SU-DHL-6 (cell line): ENCODE measurements at regions not wholly inside any gene's neighbourhood (a gene's known extent, or its start where the extent isn't known, plus 50 kb on each side); places are given as distances from the start of the nearest gene placed in this dataset.
A peak's percentile ranks its signal among the peaks of the same experiment; 100 is the strongest.

Experiments
- H2AFZ ChIP-seq: fragments of 200-600 bp; sonication (generic); 2 replicates; pipeline ENCODE4 v1.6.1; 2014; ENCODE audit warnings: low read depth, mild to moderate bottlenecking, moderate library complexity, mixed read lengths, antibody characterized with exemption, low read length; ENCODE audit not compliant: severe bottlenecking
- H3F3A ChIP-seq: fragments of 200-600 bp; shearing (Covaris generic); 2 replicates; pipeline ENCODE4 v1.6.0; 2016; ENCODE audit warnings: antibody characterized with exemption, mild to moderate bottlenecking; ENCODE audit not compliant: insufficient read depth
- H3K27ac ChIP-seq: fragments of 200-600 bp; sonication (generic); 2 replicates; pipeline ENCODE4 v1.5.1; 2016; ENCODE audit warnings: low read depth, mild to moderate bottlenecking, low read length, moderate library complexity, mixed read lengths
- H3K27me3 ChIP-seq: fragments of 200-600 bp; sonication (generic), shearing (Covaris generic); 2 replicates; pipeline ENCODE4 v1.6.0; 2014; ENCODE audit warnings: mild to moderate bottlenecking, low read length
- H3K36me3 ChIP-seq: fragments of 200-600 bp; sonication (generic); 2 replicates; pipeline ENCODE4 v1.6.1; 2014; ENCODE audit warnings: mild to moderate bottlenecking, low read length, mixed read lengths
- H3K4me2 ChIP-seq: fragments of 300-600, 200-600 bp; shearing (Covaris generic), sonication (generic); 2 replicates; pipeline ENCODE4 v1.6.0; 2014; ENCODE audit warnings: low read length, low read depth, mild to moderate bottlenecking; ENCODE audit not compliant: poor library complexity, severe bottlenecking
- H3K4me3 ChIP-seq: fragments of 200-600 bp; sonication (generic); 2 replicates; pipeline ENCODE4 v1.5.1; 2014; ENCODE audit warnings: antibody characterized with exemption, low read length, mild to moderate bottlenecking, mixed read lengths; ENCODE audit not compliant: insufficient read depth, poor library complexity, severe bottlenecking
- H3K79me2 ChIP-seq: fragments of 200-600 bp; sonication (generic); 2 replicates; pipeline ENCODE4 v1.6.1; 2014; ENCODE audit warnings: mild to moderate bottlenecking, low read length, moderate library complexity; ENCODE audit not compliant: insufficient read depth
- H3K9ac ChIP-seq: fragments of 200-600 bp; sonication (generic); 2 replicates; pipeline ENCODE4 v1.7.0; 2014; ENCODE audit warnings: mild to moderate bottlenecking, low read length
- H3K9me2 ChIP-seq: fragments of 200-600 bp; sonication (generic); replicated peaks from 2 replicates; pipeline ENCODE4 v1.6.1; 2014; ENCODE audit warnings: low read length; ENCODE audit not compliant: insufficient read depth
- H3K9me3 ChIP-seq: fragments of 200-600 bp; sonication (generic); 2 replicates; pipeline ENCODE4 v1.6.1; 2014; ENCODE audit warnings: low read length, mixed read lengths; ENCODE audit not compliant: insufficient read depth
- H4K20me1 ChIP-seq: fragments of 200-600 bp; sonication (generic); 2 replicates; pipeline ENCODE4 v1.6.1; 2014; ENCODE audit warnings: low read depth, mild to moderate bottlenecking, antibody characterized with exemption, low read length, moderate library complexity, mixed read lengths
- CTCF ChIP-seq: fragments of 200-600 bp; sonication (generic); IDR thresholded peaks from one replicate; pipeline ENCODE4 v1.5.1; 2017; ENCODE audit warnings: antibody characterized with exemption, mild to moderate bottlenecking, low read length, moderate library complexity; ENCODE audit not compliant: insufficient read depth, poor library complexity, severe bottlenecking
- EZH2phosphoT487 ChIP-seq: fragments of 200-600 bp; sonication (generic), shearing (Covaris generic); conservative IDR thresholded peaks from 2 replicates; pipeline ENCODE4 v1.6.1; 2018; ENCODE audit warnings: mild to moderate bottlenecking, antibody characterized with exemption, low read length, moderate library complexity, mixed read lengths

GRCh38 chr18:70499218-70499691 is 210.4 kb downstream of the SOCS6 start:
- Histone ChIP-seq H3K4me3 (peak overlapping the region; percentile 33), H2AFZ (peak overlapping the region; percentile 88), H3K36me3 (no peaks in the 10 kb centered on the region), H3K4me2 (peak overlapping the region; percentile 65), H4K20me1 (no peaks in the 10 kb centered on the region), H3F3A (peaks cover 22% of the 10 kb centered on the region; the same call in 1 of the 2 replicates), H3K9ac (peak overlapping the region; percentile 49), H3K9me2 (no peaks in the 10 kb centered on the region), H3K27ac (peak overlapping the region; percentile 58), H3K9me3 (no peaks in the 10 kb centered on the region), H3K27me3 (no peaks in the 10 kb centered on the region), H3K79me2 (no peaks in the 10 kb centered on the region)
- TF ChIP-seq CTCF (no peak), EZH2phosphoT487 (no peak)

GRCh38 chr18:70496353-70497294 is 207.8 kb downstream of the SOCS6 start:
- H3K27me3 ChIP-seq = no peaks in the 10 kb centered on the region
- no peaks in the 10 kb centered on the region for H3K79me2 ChIP-seq
- H3K9me3 ChIP-seq = no peaks in the 10 kb centered on the region
- H2AFZ ChIP-seq = no peak overlapping the region
- no peaks in the 10 kb centered on the region for H3K36me3 ChIP-seq
- no peak overlapping the region for H3K4me2 ChIP-seq
- H3K9ac ChIP-seq = no peak overlapping the region
- H3K4me3 ChIP-seq = no peak overlapping the region
- no peaks in the 10 kb centered on the region for H3K9me2 ChIP-seq
- peaks cover 21% of the 10 kb centered on the region; the same call in 1 of the 2 replicates for H3F3A ChIP-seq
- TF ChIP-seq EZH2phosphoT487 = no peak
- H4K20me1 ChIP-seq = no peaks in the 10 kb centered on the region
- H3K27ac ChIP-seq = no peak overlapping the region

- Histone ChIP-seq H3K4me2 (no peak overlapping the region), H2AFZ (no peak overlapping the region), H3K79me2 (no peaks in the 10 kb centered on the region), H3K36me3 (no peaks in the 10 kb centered on the region), H3K27ac (no peak overlapping the region), H3K9ac (no peak overlapping the region), H3K27me3 (no peaks in the 10 kb centered on the region), H3K4me3 (no peak overlapping the region), H3K9me3 (no peaks in the 10 kb centered on the region), H3F3A (0 out of 2 replicates have a peak, but pooled peaks cover under 1% of the 10 kb centered on the region), H4K20me1 (no peaks in the 10 kb centered on the region), H3K9me2 (no peaks in the 10 kb centered on the region)
- no peak for TF ChIP-seq CTCF
- TF ChIP-seq EZH2phosphoT487 = no peak
These were observed 205.7 kb downstream of the SOCS6 start for GRCh38 chr18:70494524-70494923.

- Histone ChIP-seq H3K9me3 (no peaks in the 10 kb centered on the region), H3K27me3 (no peaks in the 10 kb centered on the region), H3K9me2 (no peaks in the 10 kb centered on the region), H3K27ac (no peak overlapping the region), H3K79me2 (no peaks in the 10 kb centered on the region), H3K4me2 (no peak overlapping the region), H3K4me3 (no peak overlapping the region), H4K20me1 (no peaks in the 10 kb centered on the region), H3K9ac (no peak overlapping the region), H3F3A (no peaks in the 10 kb centered on the region), H3K36me3 (no peaks in the 10 kb centered on the region), H2AFZ (no peak overlapping the region)
- TF ChIP-seq CTCF (no peak), EZH2phosphoT487 (no peak)
These were observed 204.6 kb downstream of the SOCS6 start for GRCh38 chr18:70493461-70493860.
